Fibroblast of upper back skin (primary cell): ENCODE measurements at regions not wholly inside any gene's neighbourhood (a gene's known extent, or its start where the extent isn't known, plus 50 kb on each side); places are given as distances from the start of the nearest gene placed in this dataset.
A peak's percentile ranks its signal among the peaks of the same experiment; 100 is the strongest.
"Not testable (repeated sequence)": the region's sequence is repeated elsewhere in the genome, so short reads cannot be mapped to it uniquely, and the experiment has no call there.

Source experiments
- DNase-seq: peaks from one replicate; pipeline ENCODE4 v3.0.0-alpha.2; 2013

- DNase-seq: no peak
These were observed 398.3 kb upstream of the EDIL3 start for GRCh38 chr5:84783003-84783402.

- DNase-seq: peak; percentile 51
These were observed 394.5 kb upstream of the EDIL3 start for GRCh38 chr5:84779186-84779585.

- DNase-seq: no peak
These were observed 379.5 kb upstream of the EDIL3 start for GRCh38 chr5:84764227-84764626.

GRCh38 chr5:84758008-84758407 is 373.3 kb upstream of the EDIL3 start:
- DNase-seq: no peak

- DNase-seq: no peak
These were observed 368.1 kb upstream of the EDIL3 start for GRCh38 chr5:84752780-84753179.

- no peak for DNase-seq
These were observed 363.6 kb upstream of the EDIL3 start for GRCh38 chr5:84748313-84748712.

GRCh38 chr5:84746280-84746679 is 361.6 kb upstream of the EDIL3 start:
- DNase-seq: not testable (repeated sequence)

- no peak for DNase-seq
These were observed 356.4 kb upstream of the EDIL3 start for GRCh38 chr5:84741056-84741455.

- DNase-seq: peak; percentile 44
These were observed 344.6 kb upstream of the EDIL3 start for GRCh38 chr5:84729326-84729725.

GRCh38 chr5:84727708-84728107 is 343.0 kb upstream of the EDIL3 start:
- DNase-seq: no peak

- DNase-seq: no peak
These were observed 341.4 kb upstream of the EDIL3 start for GRCh38 chr5:84725946-84726570.

GRCh38 chr5:84724683-84725082 is 340.0 kb upstream of the EDIL3 start:
- peak; percentile 58 for DNase-seq

GRCh38 chr5:84724181-84724580 is 339.5 kb upstream of the EDIL3 start:
- no peak for DNase-seq

GRCh38 chr5:84718377-84718776 is 333.7 kb upstream of the EDIL3 start:
- peak; percentile 24 for DNase-seq

GRCh38 chr5:84715686-84716085 is 331.0 kb upstream of the EDIL3 start:
- no peak for DNase-seq

GRCh38 chr5:84715091-84715490 is 330.4 kb upstream of the EDIL3 start:
- peak; percentile 40 for DNase-seq

GRCh38 chr5:84709075-84709474 is 324.4 kb upstream of the EDIL3 start:
- DNase-seq: no peak

- DNase-seq: no peak
These were observed 322.3 kb upstream of the EDIL3 start for GRCh38 chr5:84706678-84707641.

GRCh38 chr5:84700545-84700944 is 315.9 kb upstream of the EDIL3 start:
- not testable (repeated sequence) for DNase-seq

- no peak for DNase-seq
These were observed 312.0 kb upstream of the EDIL3 start for GRCh38 chr5:84696651-84697050.

GRCh38 chr5:84695330-84695729 is 310.6 kb upstream of the EDIL3 start:
- no peak for DNase-seq

GRCh38 chr5:84693256-84693655 is 308.6 kb upstream of the EDIL3 start:
- no peak for DNase-seq

GRCh38 chr5:84688566-84688965 is 303.9 kb upstream of the EDIL3 start:
- DNase-seq: peak; percentile 99
